DOHH2 (cell line): ENCODE measurements at regions not wholly inside any gene's neighbourhood (a gene's known extent, or its start where the extent isn't known, plus 50 kb on each side); places are given as distances from the start of the nearest gene placed in this dataset.

Source experiments
- H3F3A ChIP-seq: fragments of 200-600 bp; sonication (generic), shearing (Covaris generic); 2 replicates; pipeline ENCODE4 v1.6.0; 2016; ENCODE audit warnings: antibody characterized with exemption, mild to moderate bottlenecking; ENCODE audit not compliant: control insufficient read depth, insufficient read depth
- H3K27ac ChIP-seq: fragments of 200-600 bp; sonication (generic); 2 replicates; pipeline ENCODE4 v1.5.1; 2014; ENCODE audit warnings: low read depth, mild to moderate bottlenecking, low read length, moderate library complexity
- H3K27me3 ChIP-seq: fragments of 200-600 bp; sonication (generic); 2 replicates; pipeline ENCODE4 v1.6.1; 2014; ENCODE audit warnings: mild to moderate bottlenecking, low read length, mixed read lengths; ENCODE audit not compliant: control insufficient read depth
- H3K36me3 ChIP-seq: fragments of 200-600 bp; sonication (generic); 2 replicates; pipeline ENCODE4 v1.6.1; 2014; ENCODE audit warnings: mild to moderate bottlenecking, low read length, moderate library complexity, mixed read lengths; ENCODE audit not compliant: control insufficient read depth
- H3K4me1 ChIP-seq: fragments of 200-600 bp; sonication (generic); 2 replicates; pipeline ENCODE4 v1.6.1; 2014; ENCODE audit warnings: mild to moderate bottlenecking, low read length, mixed read lengths; ENCODE audit not compliant: control insufficient read depth
- H3K4me2 ChIP-seq: fragments of 200-600 bp; sonication (generic); 2 replicates; pipeline ENCODE4 v1.6.0; 2014; ENCODE audit warnings: mild to moderate bottlenecking, low read length, moderate library complexity
- H3K4me3 ChIP-seq: fragments of 200-600 bp; sonication (generic); 2 replicates; pipeline ENCODE4 v1.5.1; 2014; ENCODE audit warnings: mild to moderate bottlenecking, low read length, mixed read lengths
- H3K79me2 ChIP-seq: fragments of 200-600 bp; sonication (generic); 2 replicates; pipeline ENCODE4 v1.6.1; 2014; ENCODE audit warnings: mild to moderate bottlenecking, low read length, mixed read lengths; ENCODE audit not compliant: control insufficient read depth
- H3K9me2 ChIP-seq: fragments of 200-600 bp; sonication (generic); replicated peaks from 2 replicates; pipeline ENCODE4 v1.6.1; 2014; ENCODE audit warnings: mild to moderate bottlenecking, low read length, mixed read lengths; ENCODE audit not compliant: control insufficient read depth
- H3K9me3 ChIP-seq: fragments of 200-600 bp; sonication (generic); 2 replicates; pipeline ENCODE4 v1.6.1; 2014; ENCODE audit warnings: antibody characterized with exemption, low read length, mixed read lengths; ENCODE audit not compliant: control insufficient read depth, insufficient read depth
- H4K20me1 ChIP-seq: fragments of 200-600 bp; sonication (generic); 2 replicates; pipeline ENCODE4 v1.6.0; 2014; ENCODE audit warnings: low read depth, mild to moderate bottlenecking, antibody characterized with exemption, low read length, moderate library complexity; ENCODE audit not compliant: control insufficient read depth, insufficient read depth
- CTCF ChIP-seq: fragments of 200-600 bp; sonication (generic); IDR thresholded peaks from one replicate; pipeline ENCODE4 v1.5.1; 2014; ENCODE audit warnings: antibody characterized with exemption, mild to moderate bottlenecking, low read depth, low read length; ENCODE audit not compliant: poor library complexity, severe bottlenecking
- EZH2phosphoT487 ChIP-seq: fragments of 200-600 bp; sonication (generic); IDR thresholded peaks from 2 replicates; pipeline ENCODE4 v1.6.1; 2017; ENCODE audit warnings: borderline replicate concordance, mild to moderate bottlenecking, antibody characterized with exemption, low read length, moderate library complexity, mixed read lengths

GRCh38 chr7:41239596-41239995 lies 463.3 kb downstream of the INHBA start:
- no peak overlapping the region for H3K27ac ChIP-seq
- H3K36me3 ChIP-seq: no peaks in the 10 kb centered on the region
- H3K9me3 ChIP-seq: 0 out of 2 replicates have a peak, but pooled peaks cover 3% of the 10 kb centered on the region
- no peak overlapping the region for H3K4me2 ChIP-seq
- no peaks in the 10 kb centered on the region for H3K9me2 ChIP-seq
- H4K20me1 ChIP-seq: no peaks in the 10 kb centered on the region
- TF ChIP-seq EZH2phosphoT487 (no peak), CTCF (no peak)
- H3K27me3 ChIP-seq: no peaks in the 10 kb centered on the region
- H3K79me2 ChIP-seq: no peaks in the 10 kb centered on the region
- no peaks in the 10 kb centered on the region for H3F3A ChIP-seq
- no peaks in the 10 kb centered on the region for H3K4me1 ChIP-seq
- H3K4me3 ChIP-seq: no peak overlapping the region

GRCh38 chr7:41238851-41239331 lies 464.0 kb downstream of the INHBA start:
- Histone ChIP-seq H3K79me2 (no peaks in the 10 kb centered on the region), H3K36me3 (no peaks in the 10 kb centered on the region), H3K9me3 (0 out of 2 replicates have a peak, but pooled peaks cover 3% of the 10 kb centered on the region), H3K4me1 (no peaks in the 10 kb centered on the region), H3K27me3 (no peaks in the 10 kb centered on the region), H3K4me3 (no peak overlapping the region), H3K4me2 (no peak overlapping the region), H4K20me1 (no peaks in the 10 kb centered on the region), H3K27ac (no peak overlapping the region), H3F3A (no peaks in the 10 kb centered on the region), H3K9me2 (no peaks in the 10 kb centered on the region)
- TF ChIP-seq EZH2phosphoT487 (no peak), CTCF (no peak)

GRCh38 chr7:41237956-41238355 lies 464.9 kb downstream of the INHBA start:
- no peak overlapping the region for H3K27ac ChIP-seq
- no peaks in the 10 kb centered on the region for H3K27me3 ChIP-seq
- H3K4me1 ChIP-seq: no peaks in the 10 kb centered on the region
- H3K4me2 ChIP-seq: no peak overlapping the region
- no peak for TF ChIP-seq CTCF
- TF ChIP-seq EZH2phosphoT487: no peak
- H3K4me3 ChIP-seq: no peak overlapping the region
- no peaks in the 10 kb centered on the region for H3K9me2 ChIP-seq
- 0 out of 2 replicates have a peak, but pooled peaks cover 3% of the 10 kb centered on the region for H3K9me3 ChIP-seq
- no peaks in the 10 kb centered on the region for H3K36me3 ChIP-seq
- no peaks in the 10 kb centered on the region for H4K20me1 ChIP-seq
- H3F3A ChIP-seq: no peaks in the 10 kb centered on the region
- H3K79me2 ChIP-seq: no peaks in the 10 kb centered on the region
